ENCODE measurements at regions not wholly inside any gene's neighbourhood (a gene's known extent, or its start where the extent isn't known, plus 50 kb on each side); places are given as distances from the start of the nearest gene placed in this dataset.

DNA sequence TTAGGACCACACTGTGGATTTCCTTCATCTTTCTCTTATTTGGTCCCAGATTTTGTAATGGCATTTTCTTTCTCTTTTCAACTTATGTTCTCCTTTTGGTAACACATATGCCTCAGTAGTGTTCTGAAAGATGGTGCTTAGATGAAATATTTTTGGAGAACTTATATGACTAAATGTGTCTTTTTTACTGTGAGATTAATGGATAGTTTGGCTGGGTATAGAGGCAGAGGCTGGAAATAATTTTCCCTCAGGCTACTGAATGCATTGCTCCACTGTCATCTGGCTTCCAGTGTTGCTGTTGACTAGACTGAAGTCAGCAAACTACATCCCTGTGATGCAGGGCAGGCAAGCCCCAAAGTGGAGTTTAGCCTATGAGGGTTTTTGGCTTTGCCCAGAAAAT is 450.9 kb downstream of the DMAC1 start:
- TF ChIP-seq, protein P1, sequence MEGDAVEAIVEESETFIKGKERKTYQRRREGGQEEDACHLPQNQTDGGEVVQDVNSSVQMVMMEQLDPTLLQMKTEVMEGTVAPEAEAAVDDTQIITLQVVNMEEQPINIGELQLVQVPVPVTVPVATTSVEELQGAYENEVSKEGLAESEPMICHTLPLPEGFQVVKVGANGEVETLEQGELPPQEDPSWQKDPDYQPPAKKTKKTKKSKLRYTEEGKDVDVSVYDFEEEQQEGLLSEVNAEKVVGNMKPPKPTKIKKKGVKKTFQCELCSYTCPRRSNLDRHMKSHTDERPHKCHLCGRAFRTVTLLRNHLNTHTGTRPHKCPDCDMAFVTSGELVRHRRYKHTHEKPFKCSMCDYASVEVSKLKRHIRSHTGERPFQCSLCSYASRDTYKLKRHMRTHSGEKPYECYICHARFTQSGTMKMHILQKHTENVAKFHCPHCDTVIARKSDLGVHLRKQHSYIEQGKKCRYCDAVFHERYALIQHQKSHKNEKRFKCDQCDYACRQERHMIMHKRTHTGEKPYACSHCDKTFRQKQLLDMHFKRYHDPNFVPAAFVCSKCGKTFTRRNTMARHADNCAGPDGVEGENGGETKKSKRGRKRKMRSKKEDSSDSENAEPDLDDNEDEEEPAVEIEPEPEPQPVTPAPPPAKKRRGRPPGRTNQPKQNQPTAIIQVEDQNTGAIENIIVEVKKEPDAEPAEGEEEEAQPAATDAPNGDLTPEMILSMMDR (IDR thresholded peaks at IDR 0.05; ENCODE audit: insufficient read depth, low read length), result no peak
- no peak for TF ChIP-seq POLR2AphosphoS5 (IDR thresholded peaks at IDR 0.05; ENCODE audit: low read depth)

Measured in HL-60 (cell line).